ENCODE measurements at regions not wholly inside any gene's neighbourhood (a gene's known extent, or its start where the extent isn't known, plus 50 kb on each side); places are given as distances from the start of the nearest gene placed in this dataset.

GRCh38 chr4:114091546-114091945 is 112.1 kb upstream of the ARSJ start:
- TF ChIP-seq CTCF (conservative IDR thresholded peaks at IDR 0.05) = no peak
- TF ChIP-seq ZFX (IDR thresholded peaks at IDR 0.05) = no peak
